ENCODE measurements at regions not wholly inside any gene's neighbourhood (a gene's known extent, or its start where the extent isn't known, plus 50 kb on each side); places are given as distances from the start of the nearest gene placed in this dataset.

DNA sequence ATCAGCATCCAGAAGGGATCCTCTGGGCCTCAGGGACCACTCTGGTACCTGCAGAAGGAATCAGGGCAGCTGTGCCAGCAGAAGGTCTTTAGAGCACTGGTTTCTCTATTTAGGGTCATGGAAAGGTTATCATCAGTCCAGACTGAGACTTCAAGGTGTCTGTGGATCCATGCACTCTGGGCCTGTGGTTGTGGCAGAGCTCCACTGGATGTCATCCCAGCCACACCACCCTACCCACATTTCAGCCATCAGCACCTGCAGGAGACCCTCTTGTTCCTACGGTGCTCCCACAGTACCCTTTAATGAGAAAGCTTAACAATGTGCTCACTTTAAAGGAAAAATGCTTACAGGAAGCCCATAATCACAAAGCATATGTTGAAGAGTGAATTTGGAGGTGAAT, 603.4 kb upstream of the CCDC54 start:
- no peak for TF ChIP-seq RAD21 (IDR thresholded peaks at IDR 0.05)
- TF ChIP-seq, protein P1, sequence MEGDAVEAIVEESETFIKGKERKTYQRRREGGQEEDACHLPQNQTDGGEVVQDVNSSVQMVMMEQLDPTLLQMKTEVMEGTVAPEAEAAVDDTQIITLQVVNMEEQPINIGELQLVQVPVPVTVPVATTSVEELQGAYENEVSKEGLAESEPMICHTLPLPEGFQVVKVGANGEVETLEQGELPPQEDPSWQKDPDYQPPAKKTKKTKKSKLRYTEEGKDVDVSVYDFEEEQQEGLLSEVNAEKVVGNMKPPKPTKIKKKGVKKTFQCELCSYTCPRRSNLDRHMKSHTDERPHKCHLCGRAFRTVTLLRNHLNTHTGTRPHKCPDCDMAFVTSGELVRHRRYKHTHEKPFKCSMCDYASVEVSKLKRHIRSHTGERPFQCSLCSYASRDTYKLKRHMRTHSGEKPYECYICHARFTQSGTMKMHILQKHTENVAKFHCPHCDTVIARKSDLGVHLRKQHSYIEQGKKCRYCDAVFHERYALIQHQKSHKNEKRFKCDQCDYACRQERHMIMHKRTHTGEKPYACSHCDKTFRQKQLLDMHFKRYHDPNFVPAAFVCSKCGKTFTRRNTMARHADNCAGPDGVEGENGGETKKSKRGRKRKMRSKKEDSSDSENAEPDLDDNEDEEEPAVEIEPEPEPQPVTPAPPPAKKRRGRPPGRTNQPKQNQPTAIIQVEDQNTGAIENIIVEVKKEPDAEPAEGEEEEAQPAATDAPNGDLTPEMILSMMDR (IDR thresholded peaks at IDR 0.05; ENCODE audit: low read depth, low read length, missing input control), result no peak
- TF ChIP-seq GABPA (IDR thresholded peaks at IDR 0.05 in 1 of 2, conservative IDR thresholded peaks at IDR 0.05 in 1 of 2), result no peak
- no peak for TF ChIP-seq FOXA1 (IDR thresholded peaks at IDR 0.05)
- no peak for TF ChIP-seq TAF1 (conservative IDR thresholded peaks at IDR 0.05)
- TF ChIP-seq RXRA (IDR thresholded peaks at IDR 0.05), result no peak
- no peak for TF ChIP-seq HNF4A (conservative IDR thresholded peaks at IDR 0.05)

All from liver (tissue), 3 donors.